Stomach (tissue), 8 donors: ENCODE measurements at regions not wholly inside any gene's neighbourhood (a gene's known extent, or its start where the extent isn't known, plus 50 kb on each side); places are given as distances from the start of the nearest gene placed in this dataset.

Experiments
- DNase-seq, 2 donors: peaks; one replicate each; pipeline versions ENCODE4 v3.0.0 to v3.0.0-alpha.2; 2013 to 2019
- H3K27ac ChIP-seq, 5 donors: fragments of 200-600 bp in 4 of 5; sonication (generic) in 4 of 5; one replicate each; pipeline ENCODE4 v1.5.1; 2013 to 2019; ENCODE audit warnings: mild to moderate bottlenecking in 1 of 5, moderate library complexity in 1 of 5
- H3K27me3 ChIP-seq, 3 donors: fragments of 200-600 bp; sonication (generic); one replicate each; pipeline ENCODE4 v1.5.1; 2017 to 2019; ENCODE audit warnings: mixed run types in 1 of 3
- H3K36me3 ChIP-seq, 4 donors: fragments of 200-600 bp; sonication (generic); 1 replicate in 3 of 4; 2 replicates in 1 of 4; pipeline ENCODE4 v1.5.1; 2016 to 2019
- H3K4me1 ChIP-seq, 4 donors: fragments of 200-600 bp; sonication (generic); one replicate each; pipeline ENCODE4 v1.5.1; 2016 to 2019
- H3K4me3 ChIP-seq, 4 donors: fragments of 200-600 bp; sonication (generic) in 3 of 4; one replicate each; pipeline ENCODE4 v1.5.1; 2016 to 2019; ENCODE audit warnings: mild to moderate bottlenecking in 1 of 4
- H3K9me3 ChIP-seq, 4 donors: fragments of 200-600 bp; sonication (generic); one replicate each; pipeline ENCODE4 v1.5.1; 2016 to 2019
- EP300 ChIP-seq: sonication (generic); formaldehyde crosslinking; IDR thresholded peaks from one replicate; pipeline ENCODE4 v1.6.1; 2017; ENCODE audit warnings: antibody characterized with exemption
- POLR2A ChIP-seq, 4 donors: fragments of 450-650 bp; IDR thresholded peaks; one replicate each; pipeline ENCODE4 v1.6.1; 2016; ENCODE audit warnings: antibody characterized with exemption in 4 of 4, control low read depth in 2 of 4, mild to moderate bottlenecking in 1 of 4, moderate library complexity in 1 of 4
- POLR2AphosphoS5 ChIP-seq, 3 donors: sonication (generic); formaldehyde crosslinking; IDR thresholded peaks; one replicate each; pipeline ENCODE4 v1.6.1; 2016; ENCODE audit warnings: antibody characterized with exemption in 3 of 3
- WGBS, 5 donors: extraction: QIAGEN DNeasy Blood & Tissue Kit in 3 of 5; methylation state at CpG; one replicate each; pipeline versions ENCODE4 v1.1.5 to v1.1.7; 2013 to 2018; 5-methylcytosine and 5-hydroxymethylcytosine counted together
- intact Hi-C: fragments of 100-400 bp; cut with DNase I; formaldehyde crosslinking; loops from one replicate; pipeline ENCODE4 v1.15.1; 2023; ENCODE audit warnings: low total_unique reads
- TF ChIP-seq, protein P1 (sequence below), 7 experiments: fragments of 450-650 bp in 4 of 7; fragments of 200-600 bp in 3 of 7; sonication (generic) in 3 of 7; IDR thresholded peaks; one replicate each; pipeline ENCODE4 v1.5.1; 2016 to 2019; ENCODE audit warnings: antibody characterized with exemption in 7 of 7, control low read depth in 2 of 7, mild to moderate bottlenecking in 1 of 7
- donor health status: healthy with polysubstance abuse.
- donor health status: Bipolar disorder and iron deficiency.
- donor health status: healthy.

- 89 to 93% (median 93%) methylated on average over 12 to 13 of the region's 13 CpGs for WGBS, 5 donors
- intact Hi-C loops = no loop called here
- no peak for DNase-seq
Observed at GRCh38 chr5:28850320-28850921, 1812.0 kb upstream of the CDH9 start.

GRCh38 chr5:28831042-28831441 lies 1792.7 kb upstream of the CDH9 start:
- Histone ChIP-seq H3K4me3 (no peak overlapping the region), H3K27ac (no peak overlapping the region), H3K4me1 (no peaks in the 10 kb centered on the region), H3K36me3 (no peaks in the 10 kb centered on the region), H3K9me3 (peaks cover 0 to 8% (median 3%) of the 10 kb centered on the region in 4 donors), H3K27me3 (no peaks in the 10 kb centered on the region)
- TF ChIP-seq, protein P1, sequence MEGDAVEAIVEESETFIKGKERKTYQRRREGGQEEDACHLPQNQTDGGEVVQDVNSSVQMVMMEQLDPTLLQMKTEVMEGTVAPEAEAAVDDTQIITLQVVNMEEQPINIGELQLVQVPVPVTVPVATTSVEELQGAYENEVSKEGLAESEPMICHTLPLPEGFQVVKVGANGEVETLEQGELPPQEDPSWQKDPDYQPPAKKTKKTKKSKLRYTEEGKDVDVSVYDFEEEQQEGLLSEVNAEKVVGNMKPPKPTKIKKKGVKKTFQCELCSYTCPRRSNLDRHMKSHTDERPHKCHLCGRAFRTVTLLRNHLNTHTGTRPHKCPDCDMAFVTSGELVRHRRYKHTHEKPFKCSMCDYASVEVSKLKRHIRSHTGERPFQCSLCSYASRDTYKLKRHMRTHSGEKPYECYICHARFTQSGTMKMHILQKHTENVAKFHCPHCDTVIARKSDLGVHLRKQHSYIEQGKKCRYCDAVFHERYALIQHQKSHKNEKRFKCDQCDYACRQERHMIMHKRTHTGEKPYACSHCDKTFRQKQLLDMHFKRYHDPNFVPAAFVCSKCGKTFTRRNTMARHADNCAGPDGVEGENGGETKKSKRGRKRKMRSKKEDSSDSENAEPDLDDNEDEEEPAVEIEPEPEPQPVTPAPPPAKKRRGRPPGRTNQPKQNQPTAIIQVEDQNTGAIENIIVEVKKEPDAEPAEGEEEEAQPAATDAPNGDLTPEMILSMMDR (IDR thresholded peaks at IDR 0.05) = no peak
- TF ChIP-seq POLR2AphosphoS5 (IDR thresholded peaks at IDR 0.05) (no peak), EP300 (no peak), POLR2A (IDR thresholded peaks at IDR 0.05) (no peak)
- WGBS, 5 donors = 79 to 97% (median 87%) methylated on average over 4 of the region's 4 CpGs
- intact Hi-C loops = no loop called here
- DNase-seq = no peak

More at GRCh38 chr5:28850320-28850921, 1812.0 kb upstream of the CDH9 start:
- H3K27me3 ChIP-seq = no peaks in the 10 kb centered on the region
- TF ChIP-seq POLR2AphosphoS5 (IDR thresholded peaks at IDR 0.05) (no peak), POLR2A (IDR thresholded peaks at IDR 0.05) (no peak), EP300 (no peak)
- TF ChIP-seq, protein P1 (IDR thresholded peaks at IDR 0.05) = no peak
- no peak overlapping the region for H3K4me3 ChIP-seq
- H3K9me3 ChIP-seq = peaks cover 0 to 4% (median 0%) of the 10 kb centered on the region in 4 donors
- no peak overlapping the region for H3K27ac ChIP-seq
- no peaks in the 10 kb centered on the region for H3K4me1 ChIP-seq
- H3K36me3 ChIP-seq = no peaks in the 10 kb centered on the region

GRCh38 chr5:28823231-28823630 lies 1784.8 kb upstream of the CDH9 start:
- Histone ChIP-seq H3K27me3 (no peaks in the 10 kb centered on the region), H3K4me3 (no peak overlapping the region), H3K36me3 (no peaks in the 10 kb centered on the region), H3K27ac (no peak overlapping the region), H3K9me3 (peaks cover 0 to 23% (median 18%) of the 10 kb centered on the region in 4 donors), H3K4me1 (no peaks in the 10 kb centered on the region)
- no peak for DNase-seq
- WGBS, 5 donors = 87 to 96% (median 88%) methylated on average over 1 of the region's 1 CpG; no CpG with 5 or more reads in 1 of the 5 donors
- TF ChIP-seq POLR2AphosphoS5 (IDR thresholded peaks at IDR 0.05) = no peak
- TF ChIP-seq POLR2A (IDR thresholded peaks at IDR 0.05) = no peak
- no peak for TF ChIP-seq EP300
- TF ChIP-seq, protein P1 (IDR thresholded peaks at IDR 0.05) = no peak
- intact Hi-C loops = no loop called here

DNA sequence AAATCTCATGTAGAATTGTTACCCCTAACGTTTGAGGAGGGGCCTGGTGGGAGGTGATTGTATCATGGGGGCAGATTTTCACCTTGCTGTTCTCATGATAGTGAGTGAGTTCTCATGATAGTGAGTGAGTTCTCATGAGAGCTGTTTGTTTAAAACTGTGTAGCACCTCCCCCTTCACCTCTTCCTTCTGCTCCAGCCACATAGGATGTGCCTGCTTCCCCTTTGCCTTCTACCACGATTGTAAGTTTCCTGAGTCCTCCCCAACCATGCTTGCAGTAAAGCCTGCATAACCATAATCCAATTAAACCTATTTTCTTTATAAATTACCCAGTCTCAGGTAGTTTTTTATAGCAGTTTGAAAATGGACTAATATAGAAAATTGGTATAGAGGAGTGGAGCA lies 1783.7 kb upstream of the CDH9 start:
- H3K4me3 ChIP-seq = no peak overlapping the region
- H3K9me3 ChIP-seq = peaks cover 0 to 23% (median 18%) of the 10 kb centered on the region in 4 donors
- no peak overlapping the region for H3K27ac ChIP-seq
- intact Hi-C loops = no loop called here
- H3K4me1 ChIP-seq = no peaks in the 10 kb centered on the region
- no peak for DNase-seq
- WGBS, 5 donors = 36 to 54% (median 46%) methylated on average over 2 of the region's 2 CpGs
- TF ChIP-seq, protein P1 (IDR thresholded peaks at IDR 0.05) = no peak
- no peak for TF ChIP-seq POLR2AphosphoS5 (IDR thresholded peaks at IDR 0.05)
- TF ChIP-seq EP300 = no peak
- TF ChIP-seq POLR2A (IDR thresholded peaks at IDR 0.05) = no peak
- H3K36me3 ChIP-seq = no peaks in the 10 kb centered on the region
- H3K27me3 ChIP-seq = no peaks in the 10 kb centered on the region
